ENCODE measurements at regions not wholly inside any gene's neighbourhood (a gene's known extent, or its start where the extent isn't known, plus 50 kb on each side); places are given as distances from the start of the nearest gene placed in this dataset.

GRCh38 chr10:131547129-131547799 is 235.7 kb upstream of the TCERG1L start:
- TF ChIP-seq CTCF (IDR thresholded peaks at IDR 0.05) (no peak), POLR2A (IDR thresholded peaks at IDR 0.05) (no peak)

All from thyroid gland (tissue), 4 donors.